Bronchial epithelial cell (primary cell): ENCODE measurements at regions not wholly inside any gene's neighbourhood (a gene's known extent, or its start where the extent isn't known, plus 50 kb on each side); places are given as distances from the start of the nearest gene placed in this dataset.

Experiments used
- DNase-seq: peaks from one replicate; pipeline ENCODE4 v3.0.0-alpha.2; 2010; ENCODE audit warnings: low read depth
- FAIRE-seq: peaks from 2 replicates; lab custom pipeline; 2011; peaks lifted over from hg19 to GRCh38; lab: Jason Lieb, UNC
- H3K27me3 ChIP-seq: 2 replicates; pipeline ENCODE4 v1.5.1; 2011; ENCODE audit warnings: low read length; ENCODE audit not compliant: control insufficient read depth, insufficient read depth
- H3K36me3 ChIP-seq: 2 replicates; pipeline ENCODE4 v1.5.1; 2011; ENCODE audit warnings: low read length; ENCODE audit not compliant: control insufficient read depth, insufficient read depth
- H3K4me3 ChIP-seq: 2 replicates; pipeline ENCODE4 v1.5.1; 2011; ENCODE audit warnings: mild to moderate bottlenecking, low read depth, low read length, control low read depth
- CTCF ChIP-seq: IDR thresholded peaks from 2 replicates; pipeline ENCODE4 v1.5.1; 2011; ENCODE audit warnings: mild to moderate bottlenecking, moderate library complexity, low read length, control low read depth, inconsistent platforms; ENCODE audit not compliant: insufficient read depth, severe bottlenecking

GRCh38 chr1:88293691-88294190 is 390.3 kb upstream of the PKN2 start:
- Histone ChIP-seq H3K36me3 (no peaks in the 10 kb centered on the region), H3K4me3 (no peak overlapping the region), H3K27me3 (no peaks in the 10 kb centered on the region)
- no peak for TF ChIP-seq CTCF
- no peak for DNase-seq
- peak; percentile 23 for FAIRE-seq

- H3K4me3 ChIP-seq, result no peak overlapping the region
- TF ChIP-seq CTCF, result no peak
- DNase-seq, result no peak
- no peaks in the 10 kb centered on the region for H3K36me3 ChIP-seq
- H3K27me3 ChIP-seq, result no peaks in the 10 kb centered on the region
- no peak for FAIRE-seq
These were observed 387.8 kb upstream of the PKN2 start for GRCh38 chr1:88296227-88296626.

- no peaks in the 10 kb centered on the region for H3K27me3 ChIP-seq
- FAIRE-seq (no peak), DNase-seq (no peak)
- no peak for TF ChIP-seq CTCF
- H3K36me3 ChIP-seq, result no peaks in the 10 kb centered on the region
- H3K4me3 ChIP-seq, result no peak overlapping the region
These were observed 387.4 kb upstream of the PKN2 start for GRCh38 chr1:88296642-88297041.

GRCh38 chr1:88298506-88298905 is 385.6 kb upstream of the PKN2 start:
- Histone ChIP-seq H3K4me3 (no peak overlapping the region), H3K27me3 (no peaks in the 10 kb centered on the region), H3K36me3 (no peaks in the 10 kb centered on the region)
- DNase-seq, result no peak
- TF ChIP-seq CTCF, result no peak
- FAIRE-seq, result no peak

GRCh38 chr1:88300752-88301263 is 383.3 kb upstream of the PKN2 start:
- FAIRE-seq (no peak), DNase-seq (no peak)
- H3K4me3 ChIP-seq, result no peak overlapping the region
- no peaks in the 10 kb centered on the region for H3K36me3 ChIP-seq
- H3K27me3 ChIP-seq, result no peaks in the 10 kb centered on the region
- no peak for TF ChIP-seq CTCF
